Cardiac muscle cell (in vitro differentiated cells and primary cell): ENCODE measurements at regions not wholly inside any gene's neighbourhood (a gene's known extent, or its start where the extent isn't known, plus 50 kb on each side); places are given as distances from the start of the nearest gene placed in this dataset.

Source experiments
- DNase-seq, 2 donors: peaks; one replicate each; pipeline versions ENCODE4 v3.0.0 to v3.0.0-alpha.2; 2010 to 2017; ENCODE audit warnings: low read depth in 1 of 2, low spot score in 1 of 2
- H3K27ac ChIP-seq: fragments of 200-600 bp; sonication (generic); 2 replicates; pipeline ENCODE4 v1.5.1; 2016
- H3K27me3 ChIP-seq: fragments of 200-600 bp; sonication (generic); 2 replicates; pipeline ENCODE4 v1.6.0; 2016; ENCODE audit warnings: control low read depth
- H3K36me3 ChIP-seq: fragments of 200-600 bp; sonication (generic); 2 replicates; pipeline ENCODE4 v1.5.1; 2016; ENCODE audit warnings: control low read depth
- H3K4me1 ChIP-seq: fragments of 200-600 bp; sonication (generic); 2 replicates; pipeline ENCODE4 v1.8.1; 2017; ENCODE audit warnings: low read depth, mild to moderate bottlenecking, mixed run types
- H3K4me3 ChIP-seq: fragments of 200-600 bp; sonication (generic); 2 replicates; pipeline ENCODE4 v1.5.1; 2016; ENCODE audit warnings: mild to moderate bottlenecking
- H3K9me3 ChIP-seq: fragments of 200-600 bp; sonication (generic); 2 replicates; pipeline ENCODE4 v1.5.1; 2017; ENCODE audit warnings: low read depth, mild to moderate bottlenecking, control low read depth
- TF ChIP-seq, protein P1 (sequence below): IDR thresholded peaks from 2 replicates; pipeline ENCODE4 v1.5.1; 2012; ENCODE audit warnings: low read depth, mild to moderate bottlenecking, low read length

DNA sequence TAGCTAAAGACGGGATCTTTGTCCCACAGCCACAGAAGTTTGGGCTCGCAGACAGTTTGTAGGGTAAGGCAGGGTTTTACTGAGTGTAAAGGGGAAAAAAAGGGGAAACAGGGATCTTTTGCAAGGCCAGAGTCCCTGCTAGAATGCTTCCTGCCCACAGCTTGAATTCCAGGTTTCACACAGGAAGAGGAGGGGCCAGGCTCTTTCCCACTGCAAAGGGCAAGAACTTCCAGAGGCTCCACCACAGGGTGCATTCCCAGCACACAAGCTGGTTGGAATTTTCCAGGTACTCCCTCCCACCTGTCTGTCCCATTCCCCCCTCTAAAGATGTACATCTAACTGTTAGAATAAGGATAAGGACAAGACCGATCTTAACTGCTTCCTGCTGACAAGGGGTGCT, 1126.9 kb downstream of the KCNT2 start:
- no peaks in the 10 kb centered on the region for H3K4me1 ChIP-seq
- H3K27ac ChIP-seq, result no peak overlapping the region
- H3K27me3 ChIP-seq, result no peaks in the 10 kb centered on the region
- H3K36me3 ChIP-seq, result no peaks in the 10 kb centered on the region
- DNase-seq, result no peak
- TF ChIP-seq, protein P1, sequence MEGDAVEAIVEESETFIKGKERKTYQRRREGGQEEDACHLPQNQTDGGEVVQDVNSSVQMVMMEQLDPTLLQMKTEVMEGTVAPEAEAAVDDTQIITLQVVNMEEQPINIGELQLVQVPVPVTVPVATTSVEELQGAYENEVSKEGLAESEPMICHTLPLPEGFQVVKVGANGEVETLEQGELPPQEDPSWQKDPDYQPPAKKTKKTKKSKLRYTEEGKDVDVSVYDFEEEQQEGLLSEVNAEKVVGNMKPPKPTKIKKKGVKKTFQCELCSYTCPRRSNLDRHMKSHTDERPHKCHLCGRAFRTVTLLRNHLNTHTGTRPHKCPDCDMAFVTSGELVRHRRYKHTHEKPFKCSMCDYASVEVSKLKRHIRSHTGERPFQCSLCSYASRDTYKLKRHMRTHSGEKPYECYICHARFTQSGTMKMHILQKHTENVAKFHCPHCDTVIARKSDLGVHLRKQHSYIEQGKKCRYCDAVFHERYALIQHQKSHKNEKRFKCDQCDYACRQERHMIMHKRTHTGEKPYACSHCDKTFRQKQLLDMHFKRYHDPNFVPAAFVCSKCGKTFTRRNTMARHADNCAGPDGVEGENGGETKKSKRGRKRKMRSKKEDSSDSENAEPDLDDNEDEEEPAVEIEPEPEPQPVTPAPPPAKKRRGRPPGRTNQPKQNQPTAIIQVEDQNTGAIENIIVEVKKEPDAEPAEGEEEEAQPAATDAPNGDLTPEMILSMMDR, result no peak
- no peaks in the 10 kb centered on the region for H3K9me3 ChIP-seq
- H3K4me3 ChIP-seq, result no peak overlapping the region

DNA sequence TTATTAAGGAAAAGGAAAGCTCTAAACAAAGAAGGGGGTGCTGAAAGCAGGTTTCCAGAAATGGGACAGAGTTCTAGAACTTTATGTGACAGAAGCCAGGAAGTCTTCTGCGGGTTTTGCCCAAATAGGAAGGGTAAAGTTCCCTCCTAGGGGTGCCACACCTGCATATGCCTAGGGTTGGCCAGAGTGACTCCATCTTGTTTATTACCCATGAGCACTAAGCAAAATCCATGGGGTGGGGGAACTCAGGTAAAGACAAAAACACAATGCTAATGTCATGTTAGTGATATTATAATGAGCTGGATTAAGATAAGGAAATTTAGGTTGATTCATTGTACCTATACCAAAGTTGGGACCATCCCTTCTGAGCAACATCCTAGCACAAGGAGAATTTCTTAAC, 1132.7 kb downstream of the KCNT2 start:
- H3K27me3 ChIP-seq, result no peaks in the 10 kb centered on the region
- H3K27ac ChIP-seq, result no peak overlapping the region
- no peaks in the 10 kb centered on the region for H3K36me3 ChIP-seq
- no peaks in the 10 kb centered on the region for H3K9me3 ChIP-seq
- TF ChIP-seq, protein P1, result no peak
- no peak overlapping the region for H3K4me3 ChIP-seq
- no peak for DNase-seq
- no peaks in the 10 kb centered on the region for H3K4me1 ChIP-seq

DNA sequence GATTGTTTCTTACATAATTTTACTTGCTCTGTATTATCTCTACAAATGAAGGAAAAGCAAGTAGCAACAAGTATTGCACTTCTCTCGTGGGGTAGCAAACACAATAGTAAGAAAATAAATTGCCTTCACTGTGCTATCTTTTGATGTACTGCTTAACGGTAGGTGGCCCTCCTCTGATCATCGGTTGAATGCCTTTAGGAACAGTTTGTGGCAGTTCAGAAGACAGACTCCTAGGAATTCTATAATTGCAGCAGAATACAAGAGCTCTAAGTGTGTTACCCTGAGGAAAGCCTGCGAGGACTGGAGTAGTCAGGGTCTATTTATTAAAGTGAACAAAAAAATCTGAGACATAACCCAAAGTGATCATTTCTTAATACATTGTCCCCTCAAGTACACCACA, 1135.9 kb downstream of the KCNT2 start:
- Histone ChIP-seq H3K4me3 (no peak overlapping the region), H3K27me3 (no peaks in the 10 kb centered on the region), H3K27ac (no peak overlapping the region), H3K9me3 (no peaks in the 10 kb centered on the region), H3K4me1 (no peaks in the 10 kb centered on the region), H3K36me3 (no peaks in the 10 kb centered on the region)
- TF ChIP-seq, protein P1, result no peak
- no peak for DNase-seq

DNA sequence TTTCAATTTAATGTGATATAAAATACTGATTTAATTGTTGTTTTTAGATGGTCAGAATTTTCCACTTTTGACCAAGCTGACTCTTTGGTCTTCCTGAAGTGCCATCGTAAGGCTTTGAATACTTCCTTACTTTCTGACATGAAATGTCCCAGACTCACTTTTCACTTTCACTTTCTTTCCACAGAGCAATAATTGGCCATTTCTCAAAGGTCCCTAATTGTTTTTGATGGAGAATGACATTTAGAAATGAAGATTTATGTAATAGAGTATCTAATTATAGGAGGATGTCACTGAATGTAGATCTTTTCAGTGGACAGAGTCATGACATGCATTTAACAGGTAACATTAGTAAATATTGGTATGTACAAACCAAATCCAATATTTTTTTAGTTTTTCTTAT, 1141.6 kb downstream of the KCNT2 start:
- Histone ChIP-seq H3K4me3 (no peak overlapping the region), H3K36me3 (no peaks in the 10 kb centered on the region), H3K4me1 (no peaks in the 10 kb centered on the region), H3K27ac (no peak overlapping the region), H3K9me3 (no peaks in the 10 kb centered on the region), H3K27me3 (no peaks in the 10 kb centered on the region)
- DNase-seq, result no peak
- TF ChIP-seq, protein P1, result no peak

DNA sequence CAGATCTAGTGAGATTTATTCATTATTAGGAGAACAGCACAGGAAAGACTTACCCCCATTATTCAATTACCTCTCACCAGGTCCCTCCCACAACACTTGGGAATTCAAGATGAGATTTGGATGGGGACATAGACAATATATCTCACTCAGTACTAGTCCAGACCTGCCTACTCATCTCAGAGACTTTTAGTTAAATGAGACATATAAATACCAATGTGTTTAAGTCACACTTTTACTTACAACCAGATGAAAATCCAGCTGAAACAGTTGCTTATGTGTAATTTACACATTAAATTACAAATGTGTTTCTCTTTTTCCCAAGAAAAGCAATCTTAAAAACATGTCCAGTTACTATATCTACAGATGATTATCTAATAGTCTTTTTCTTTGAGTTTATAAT, 1145.6 kb downstream of the KCNT2 start:
- Histone ChIP-seq H3K27ac (no peak overlapping the region), H3K36me3 (no peaks in the 10 kb centered on the region), H3K4me1 (no peaks in the 10 kb centered on the region), H3K27me3 (no peaks in the 10 kb centered on the region), H3K4me3 (no peak overlapping the region), H3K9me3 (no peaks in the 10 kb centered on the region)
- no peak for DNase-seq
- TF ChIP-seq, protein P1, result no peak

DNA sequence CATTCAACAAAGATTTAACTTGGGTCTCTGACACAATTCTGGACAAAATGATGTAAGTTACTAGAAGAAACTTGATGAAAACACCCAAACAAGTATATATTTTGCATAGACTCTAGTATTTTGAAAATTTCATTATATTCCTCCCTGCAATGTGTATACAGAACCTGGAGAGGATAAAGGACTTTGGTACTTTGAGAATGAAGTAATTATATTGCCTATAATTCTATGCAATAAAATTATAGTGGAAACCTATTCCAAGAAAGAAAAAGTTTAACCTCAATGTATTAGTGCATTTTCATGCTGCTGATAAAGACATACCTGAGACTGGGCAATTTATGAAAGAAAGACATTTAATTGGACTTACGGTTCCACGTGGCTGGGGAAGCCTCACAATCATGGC, 1146.1 kb downstream of the KCNT2 start:
- Histone ChIP-seq H3K27ac (no peak overlapping the region), H3K27me3 (no peaks in the 10 kb centered on the region), H3K4me3 (no peak overlapping the region), H3K36me3 (no peaks in the 10 kb centered on the region), H3K4me1 (no peaks in the 10 kb centered on the region), H3K9me3 (no peaks in the 10 kb centered on the region)
- TF ChIP-seq, protein P1, result no peak
- DNase-seq, result no peak
